H54 (cell line): ENCODE measurements at regions not wholly inside any gene's neighbourhood (a gene's known extent, or its start where the extent isn't known, plus 50 kb on each side); places are given as distances from the start of the nearest gene placed in this dataset.
"Not testable (repeated sequence)": the region's sequence is repeated elsewhere in the genome, so short reads cannot be mapped to it uniquely, and the experiment has no call there.

Experiments used
- DNase-seq: peaks from one replicate; pipeline ENCODE4 v3.0.0; 2011; ENCODE audit warnings: low spot score, mixed read lengths; ENCODE audit not compliant: insufficient read length
- FAIRE-seq: peaks from 3 replicates; lab custom pipeline; 2011; peaks lifted over from hg19 to GRCh38; lab: Jason Lieb, UNC
- POLR2A ChIP-seq: IDR thresholded peaks from 2 replicates; pipeline ENCODE4 v1.6.1; 2011; ENCODE audit warnings: low read depth, mild to moderate bottlenecking, low read length

DNA sequence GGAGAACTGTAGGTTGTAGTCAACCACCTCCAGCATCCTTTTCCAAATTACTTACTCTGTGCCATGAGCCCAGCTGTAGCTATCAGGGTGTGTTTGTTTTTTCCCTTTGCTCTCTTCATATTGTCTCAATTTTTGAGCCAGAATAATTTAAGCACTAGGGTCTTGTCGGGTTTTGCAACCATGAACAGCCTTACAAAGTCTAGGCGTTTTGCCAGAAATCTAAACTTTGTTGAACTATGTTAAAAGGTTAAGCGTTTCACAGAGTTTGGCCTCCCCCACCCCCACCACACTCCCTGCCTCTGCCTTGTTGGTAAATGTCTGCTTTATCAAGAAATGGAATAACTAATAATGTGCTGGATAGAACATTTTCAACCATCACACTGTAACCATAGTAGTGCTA lies 190.6 kb upstream of the TTC29 start:
- FAIRE-seq = no peak
- DNase-seq = no peak
- no peak for TF ChIP-seq POLR2A

DNA sequence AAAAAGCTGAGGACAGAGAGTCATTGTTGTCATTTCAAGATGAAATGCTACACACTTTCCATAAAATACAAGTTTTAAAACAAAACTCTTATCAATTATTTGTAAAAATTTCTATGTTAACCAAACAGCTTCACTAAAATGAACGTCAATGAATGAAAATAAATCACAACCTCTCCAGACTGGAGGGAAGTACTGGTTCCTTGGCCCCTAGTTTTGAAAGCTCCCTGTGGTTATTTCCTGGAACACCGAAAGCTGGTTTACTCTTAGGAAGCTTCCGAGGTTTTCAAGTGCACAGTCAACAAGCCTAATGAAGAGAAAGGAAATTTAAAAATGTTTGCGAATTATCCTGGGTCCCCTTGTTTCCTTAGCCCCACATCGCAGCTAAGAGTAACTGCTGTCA lies 191.1 kb upstream of the TTC29 start:
- FAIRE-seq (no peak), DNase-seq (no peak)
- no peak for TF ChIP-seq POLR2A

DNA sequence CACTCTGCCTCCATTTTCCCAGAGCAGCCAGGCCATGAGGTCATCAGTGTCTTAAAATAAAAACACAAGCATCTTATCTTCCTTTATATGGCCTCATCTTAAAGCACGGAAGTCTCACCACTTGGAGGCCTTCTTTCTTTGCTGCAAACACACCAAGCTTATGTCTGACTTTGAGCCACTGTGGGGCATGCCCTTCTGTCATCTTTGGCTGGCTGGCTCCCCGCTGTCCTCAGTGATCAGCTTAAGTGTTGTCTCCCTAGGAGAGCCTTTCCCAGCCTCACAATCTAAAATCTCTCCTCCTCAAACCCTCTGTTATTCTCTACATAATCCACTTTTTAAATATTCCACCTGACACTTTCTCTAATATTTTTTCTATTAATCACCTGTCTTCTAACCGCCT lies 191.6 kb upstream of the TTC29 start:
- TF ChIP-seq POLR2A = no peak
- FAIRE-seq (no peak), DNase-seq (no peak)

DNA sequence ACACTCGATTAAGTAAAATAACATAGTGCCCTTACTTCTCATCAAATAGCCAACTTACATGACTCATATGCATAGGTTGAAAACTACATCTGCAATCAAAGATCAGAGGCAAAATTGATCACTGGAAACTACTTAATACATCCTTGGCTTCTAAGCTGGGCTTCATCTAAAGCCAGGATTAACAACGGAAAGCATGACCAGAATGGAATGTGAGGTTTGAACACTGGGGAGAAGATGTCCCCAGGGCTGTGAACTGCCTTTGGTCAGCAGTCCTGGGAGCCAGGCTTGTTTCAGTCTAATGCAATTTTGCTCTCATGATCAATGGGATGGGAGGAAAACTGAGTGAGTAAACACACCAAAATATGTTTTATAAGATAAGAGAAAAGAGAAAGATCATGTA lies 192.5 kb upstream of the TTC29 start:
- DNase-seq (no peak), FAIRE-seq (no peak)
- no peak for TF ChIP-seq POLR2A

DNA sequence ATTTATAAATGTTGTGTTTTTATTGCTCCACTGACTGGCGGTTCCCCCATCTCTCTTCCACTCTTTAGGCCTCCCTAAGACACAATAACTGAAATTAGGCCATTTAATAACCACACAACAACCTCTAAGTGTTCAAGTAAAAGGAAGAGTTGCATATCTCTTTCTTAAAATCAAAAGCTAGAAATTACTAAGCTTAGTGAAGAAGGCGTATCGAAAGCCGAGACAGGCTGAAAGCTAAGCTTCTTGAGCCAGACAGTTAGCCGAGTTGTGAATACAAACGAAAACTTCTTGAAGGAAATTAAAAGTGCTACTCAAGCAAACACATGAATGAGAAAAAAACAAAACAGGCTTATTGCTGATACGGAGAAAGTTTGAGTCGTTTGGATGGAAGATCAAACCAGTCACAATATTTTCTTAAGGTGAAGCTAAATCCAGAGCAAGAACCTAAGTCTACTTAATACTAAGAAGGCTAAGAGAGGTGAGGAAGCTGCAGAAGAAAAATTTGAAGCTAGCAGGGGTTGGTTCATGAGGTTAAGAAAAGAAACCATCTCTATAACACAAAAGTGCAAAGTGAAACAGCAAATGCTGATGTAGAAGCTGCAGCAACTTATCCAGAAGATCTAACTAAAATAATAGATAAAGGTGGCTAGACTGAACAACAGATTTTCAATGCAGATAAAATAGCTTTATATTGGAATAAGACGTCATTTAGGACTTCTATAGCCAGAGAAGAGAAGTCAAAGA lies 194.0 kb upstream of the TTC29 start:
- FAIRE-seq = no peak
- DNase-seq = no peak
- no peak for TF ChIP-seq POLR2A

DNA sequence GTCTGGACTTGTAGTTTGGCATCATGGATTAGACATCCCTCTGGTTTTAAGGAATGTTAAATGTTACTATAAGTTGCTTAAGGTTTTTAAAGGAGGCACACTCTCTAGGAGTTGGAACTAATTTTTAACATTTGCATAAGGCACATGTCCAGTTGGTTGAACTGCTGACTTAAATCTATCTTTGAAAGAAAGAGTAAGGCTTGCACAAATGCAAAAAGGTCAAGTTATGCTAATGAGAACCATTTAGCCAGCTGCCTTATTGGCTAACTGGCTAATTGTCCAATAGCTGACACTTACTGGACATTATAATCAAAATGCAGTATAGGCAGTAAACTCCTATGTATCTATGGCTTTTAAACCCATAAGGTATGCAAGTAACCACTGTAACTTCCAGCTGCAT lies 206.1 kb upstream of the TTC29 start:
- TF ChIP-seq POLR2A = no peak
- DNase-seq (no peak), FAIRE-seq (no peak)

DNA sequence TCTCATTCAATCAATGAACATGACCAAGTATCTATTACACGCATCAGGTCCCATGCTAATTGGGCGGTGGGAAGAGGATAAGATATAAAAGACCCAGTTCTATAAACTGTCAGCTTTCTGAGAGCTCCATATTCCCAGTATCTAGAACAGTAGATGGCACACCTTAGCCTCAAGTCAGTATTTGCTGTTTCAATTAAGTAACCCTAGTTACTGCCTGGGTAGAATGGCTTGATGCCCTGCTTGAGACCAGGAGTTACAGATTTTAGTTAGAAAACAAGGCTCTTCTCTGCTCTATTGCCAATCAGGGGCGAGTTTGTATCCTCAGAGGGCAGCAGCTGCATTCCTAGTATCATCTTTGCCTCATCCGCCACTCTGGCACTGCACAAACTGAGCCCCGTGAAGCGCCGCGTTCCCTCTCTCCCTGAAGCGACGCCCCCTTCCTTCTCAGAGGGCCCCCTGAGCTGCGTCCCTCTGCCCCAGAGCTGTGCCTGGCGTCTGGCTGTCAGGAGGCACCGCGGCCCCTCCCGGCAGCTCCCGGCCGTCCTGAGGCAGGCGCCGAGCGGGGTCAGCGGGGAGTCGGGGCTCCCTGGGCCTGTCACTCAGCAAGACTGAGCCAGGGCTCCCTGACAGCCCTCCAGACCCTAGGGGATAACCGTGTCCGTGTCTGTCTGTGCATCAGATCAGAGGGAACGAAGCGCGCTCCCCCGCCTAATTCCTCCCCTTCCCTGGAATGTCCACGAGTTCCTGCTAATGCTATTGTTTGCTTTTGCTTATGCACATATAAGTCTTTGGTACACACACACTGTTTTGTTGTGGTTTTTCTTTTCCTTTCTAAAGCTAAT lies 212.4 kb upstream of the TTC29 start:
- DNase-seq (peak; percentile 7), FAIRE-seq (no peak)

DNA sequence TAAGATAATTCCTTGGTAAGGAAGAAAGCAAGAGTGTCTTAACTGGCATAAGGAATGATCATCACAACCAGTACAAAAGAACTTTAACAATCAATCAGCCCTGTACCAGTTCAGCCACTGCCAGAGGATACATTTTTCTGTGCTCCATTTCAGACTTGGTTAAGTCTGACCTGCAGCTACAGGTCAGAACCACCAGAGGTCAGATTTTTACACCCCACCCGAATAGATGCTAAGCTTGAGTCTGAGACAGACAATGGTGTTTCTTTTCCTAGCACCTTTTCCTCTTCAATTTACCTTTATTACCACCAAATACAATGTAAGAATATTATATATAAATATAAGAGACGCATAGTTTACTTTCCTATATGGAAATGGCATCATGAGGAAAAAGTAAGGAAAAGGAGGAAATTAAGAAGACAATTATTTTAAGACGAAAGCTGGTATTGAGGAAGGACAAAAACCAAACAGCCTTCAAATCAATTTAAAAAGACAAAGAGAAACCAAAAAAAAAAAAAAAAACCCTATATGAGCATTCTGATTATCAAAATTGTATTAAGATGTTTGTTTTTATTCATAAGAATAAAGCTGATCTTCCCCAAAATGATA lies 215.3 kb upstream of the TTC29 start:
- no peak for TF ChIP-seq POLR2A
- DNase-seq (peak; percentile 17), FAIRE-seq (no peak)

More for the DNA sequence above, 212.4 kb upstream of the TTC29 start:
- TF ChIP-seq POLR2A = no peak

DNA sequence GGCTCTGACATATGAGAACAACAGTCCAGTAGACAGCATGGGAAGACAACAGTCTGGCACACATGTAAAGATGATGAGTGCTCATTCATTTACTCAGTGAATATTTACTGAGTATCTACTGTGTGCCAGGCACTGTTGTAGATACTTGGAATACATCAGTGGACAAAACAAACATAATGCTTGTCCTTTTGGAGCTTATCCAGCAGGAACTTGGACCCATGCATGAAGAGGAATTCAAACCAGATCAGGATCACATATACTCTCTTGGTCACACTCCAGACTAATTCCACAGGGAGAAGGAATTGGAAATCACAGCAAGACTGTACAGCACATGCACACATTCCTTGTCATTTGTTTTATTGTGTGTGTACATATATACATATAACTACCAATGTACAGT lies 217.6 kb upstream of the TTC29 start:
- DNase-seq (no peak), FAIRE-seq (no peak)
- no peak for TF ChIP-seq POLR2A

DNA sequence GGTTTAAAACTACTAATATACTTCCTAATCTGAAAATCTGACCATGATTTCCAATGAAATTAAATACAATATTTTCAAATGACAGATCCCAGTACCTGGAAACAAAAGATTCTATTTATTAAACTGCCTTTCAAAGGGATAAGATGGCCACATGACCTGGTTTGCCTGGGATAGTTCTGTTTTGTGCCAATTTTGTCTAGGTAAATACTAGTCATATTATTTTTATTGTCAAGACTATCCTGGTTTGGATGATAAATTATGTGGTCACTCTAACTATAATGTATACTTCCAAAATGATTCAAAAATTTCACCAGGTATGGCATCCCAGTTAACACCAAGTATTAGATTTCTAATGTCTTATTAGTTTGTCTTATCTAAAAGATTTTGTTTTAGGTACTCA lies 222.5 kb upstream of the TTC29 start:
- not testable (repeated sequence) for FAIRE-seq, DNase-seq

DNA sequence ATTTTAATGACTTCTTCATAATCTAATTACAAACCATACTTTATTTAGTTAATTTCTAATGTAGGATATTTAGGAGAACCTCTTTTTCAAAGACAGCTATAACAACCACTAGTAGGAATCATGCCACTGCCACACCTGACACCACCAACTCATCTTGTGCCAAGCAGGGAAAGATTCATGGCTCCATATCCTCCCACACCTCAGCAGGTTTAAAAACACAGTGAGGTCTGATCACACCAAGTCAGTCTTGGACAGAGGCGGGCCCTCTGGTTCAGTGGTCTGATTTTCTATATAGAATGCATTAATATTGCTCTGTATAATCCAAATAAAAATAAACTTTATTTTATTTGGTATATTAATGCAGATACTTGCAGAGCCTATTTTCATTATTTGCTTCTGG lies 227.7 kb upstream of the TTC29 start:
- DNase-seq (no peak), FAIRE-seq (no peak)
- no peak for TF ChIP-seq POLR2A

DNA sequence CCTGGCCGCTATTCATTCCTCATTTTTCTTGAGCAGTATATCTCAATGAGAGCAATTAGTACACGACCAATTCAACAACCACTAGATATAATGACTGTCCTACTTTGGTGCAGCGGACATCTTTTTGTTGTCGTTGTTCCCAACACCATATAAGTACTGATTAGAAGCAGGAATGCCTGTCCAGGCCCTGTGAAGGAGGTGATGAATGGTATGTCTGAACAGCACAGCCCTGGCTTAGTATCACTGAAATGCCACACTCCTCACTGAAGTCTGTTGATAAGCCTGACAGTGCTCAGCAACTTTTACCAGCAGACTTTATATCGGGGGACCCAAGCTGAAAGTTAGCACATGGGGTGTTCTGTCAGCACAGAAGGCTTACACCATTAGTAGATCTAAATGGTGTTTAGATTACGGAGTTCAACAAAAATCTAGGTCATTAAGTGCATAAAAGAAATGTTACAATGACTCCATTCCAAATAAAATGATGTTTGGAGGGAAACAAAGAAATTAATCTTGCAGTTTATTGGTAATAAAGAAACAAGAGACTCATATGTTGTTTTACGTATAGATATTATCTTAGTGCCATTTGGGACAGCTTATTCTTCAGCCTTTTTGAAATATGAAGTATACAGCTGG lies 228.3 kb upstream of the TTC29 start:
- FAIRE-seq = no peak
- TF ChIP-seq POLR2A = no peak

DNA sequence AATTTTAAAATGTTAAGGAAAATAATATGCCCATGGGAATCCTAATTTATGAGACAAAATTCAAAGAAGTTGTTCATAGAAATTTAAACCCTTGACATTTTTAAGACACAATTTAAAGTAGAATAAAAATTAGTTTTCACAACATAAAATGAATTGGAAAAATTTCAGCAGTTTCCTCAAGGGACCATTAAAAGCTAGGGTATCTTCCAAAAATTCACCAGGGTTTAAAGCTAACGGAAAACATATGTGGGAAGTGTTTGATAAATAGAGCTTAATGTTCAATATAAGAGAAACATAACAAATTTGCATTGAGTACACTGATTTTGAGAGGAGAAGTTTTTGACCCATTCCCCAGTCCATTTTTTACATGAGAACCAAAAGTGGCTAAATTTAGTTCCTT lies 228.9 kb upstream of the TTC29 start:
- TF ChIP-seq POLR2A = no peak
- DNase-seq (no peak), FAIRE-seq (no peak)

More for the DNA sequence above, 228.3 kb upstream of the TTC29 start:
- DNase-seq = no peak
